T-cell (primary cell): ENCODE measurements at regions not wholly inside any gene's neighbourhood (a gene's known extent, or its start where the extent isn't known, plus 50 kb on each side); places are given as distances from the start of the nearest gene placed in this dataset.

Experiments
- ATAC-seq, 4 experiments: fragments of 200-7000 bp in 3 of 4; fragments of 150-1000 bp in 1 of 4; cut with Tn5 transposase; replicated peaks in 1 of 4; 1 replicate in 3 of 4; 2 replicates in 1 of 4; pipeline ENCODE4 v1.10.0; 2021; ENCODE audit warnings: moderate library complexity in 3 of 4, mild to moderate bottlenecking in 2 of 4, moderate number of reproducible peaks in 1 of 4
- CTCF ChIA-PET, 2 donors: fragments of 300-600 bp; sonication (Branson Sonifier 250); formaldehyde crosslinking; loops; one replicate each; lab custom pipeline; 2022; ENCODE audit warnings: antibody characterized with exemption in 2 of 2; lab: Charles Lee
- POLR2A ChIA-PET, 2 donors: fragments of 300-600 bp; sonication (Branson Sonifier 250); formaldehyde crosslinking; loops; one replicate each; lab custom pipeline; 2022; ENCODE audit warnings: antibody characterized with exemption in 2 of 2; lab: Charles Lee
- DNase-seq, 35 experiments: peaks; one replicate each; pipeline versions ENCODE4 v3.0.0 to v3.0.0-alpha.2; 2013 to 2023
- H3K27ac ChIP-seq: one replicate; pipeline ENCODE4 v1.5.1; 2013; ENCODE audit warnings: low read length
- H3K27me3 ChIP-seq, 2 experiments: replicated peaks in 1 of 2; 1 replicate in 1 of 2; 2 replicates in 1 of 2; pipeline versions ENCODE4 v1.6.1 to v1.7.0; 2013; ENCODE audit warnings: low read length in 1 of 2, mixed read lengths in 1 of 2; ENCODE audit not compliant: control insufficient read depth in 2 of 2, insufficient read depth in 2 of 2; ENCODE audit errors: extremely low read depth in 1 of 2
- H3K36me3 ChIP-seq, 2 donors: 1 replicate in 1 of 2; 2 replicates in 1 of 2; pipeline versions ENCODE4 v1.6.1 to v1.7.0; 2013; ENCODE audit warnings: low read length in 1 of 2; ENCODE audit not compliant: control insufficient read depth in 2 of 2, insufficient read depth in 1 of 2; ENCODE audit errors: extremely low read depth in 1 of 2
- H3K4me1 ChIP-seq, 2 experiments: 1 replicate in 1 of 2; 2 replicates in 1 of 2; pipeline versions ENCODE4 v1.6.1 to v1.7.0; 2013; ENCODE audit warnings: low read length in 2 of 2, mixed read lengths in 1 of 2; ENCODE audit not compliant: insufficient read depth in 2 of 2, control insufficient read depth in 1 of 2; ENCODE audit errors: extremely low read depth in 1 of 2
- H3K4me3 ChIP-seq, 2 donors: 1 replicate in 1 of 2; 2 replicates in 1 of 2; pipeline versions ENCODE4 v1.5.1 to v1.7.0; 2013; ENCODE audit warnings: mild to moderate bottlenecking in 2 of 2, low read length in 1 of 2, moderate library complexity in 1 of 2; ENCODE audit not compliant: control insufficient read depth in 1 of 2; ENCODE audit errors: extremely low read depth in 1 of 2
- H3K9me3 ChIP-seq: 2 replicates; pipeline ENCODE4 v1.7.0; 2013
- H3K27ac Mint-ChIP-seq, 2 donors: one replicate each; pipeline ENCODE4 v1.8.0; 2020 to 2021; ENCODE audit warnings: mild to moderate bottlenecking in 2 of 2, mixed read lengths in 2 of 2
- H3K27me3 Mint-ChIP-seq, 2 donors: one replicate each; pipeline ENCODE4 v1.8.0; 2021 to 2022; ENCODE audit warnings: mixed read lengths in 2 of 2
- H3K36me3 Mint-ChIP-seq: one replicate; pipeline ENCODE4 v1.8.0; 2021; ENCODE audit warnings: mixed read lengths
- H3K4me1 Mint-ChIP-seq, 3 donors: one replicate each; pipeline ENCODE4 v1.8.0; 2020 to 2022; ENCODE audit warnings: mixed read lengths in 3 of 3, mild to moderate bottlenecking in 1 of 3
- H3K4me3 Mint-ChIP-seq, 3 donors: one replicate each; pipeline ENCODE4 v1.8.0; 2020 to 2022; ENCODE audit warnings: mild to moderate bottlenecking in 3 of 3, mixed read lengths in 3 of 3, moderate library complexity in 3 of 3
- H3K9me3 Mint-ChIP-seq, 3 donors: one replicate each; pipeline ENCODE4 v1.8.0; 2020 to 2022; ENCODE audit warnings: mixed read lengths in 3 of 3
- WGBS: methylation state at CpG from one replicate; pipeline ENCODE4 v1.1.5; 2013; ENCODE audit warnings: missing lambda C conversion rate; ENCODE audit not compliant: insufficient coverage; 5-methylcytosine and 5-hydroxymethylcytosine counted together

DNA sequence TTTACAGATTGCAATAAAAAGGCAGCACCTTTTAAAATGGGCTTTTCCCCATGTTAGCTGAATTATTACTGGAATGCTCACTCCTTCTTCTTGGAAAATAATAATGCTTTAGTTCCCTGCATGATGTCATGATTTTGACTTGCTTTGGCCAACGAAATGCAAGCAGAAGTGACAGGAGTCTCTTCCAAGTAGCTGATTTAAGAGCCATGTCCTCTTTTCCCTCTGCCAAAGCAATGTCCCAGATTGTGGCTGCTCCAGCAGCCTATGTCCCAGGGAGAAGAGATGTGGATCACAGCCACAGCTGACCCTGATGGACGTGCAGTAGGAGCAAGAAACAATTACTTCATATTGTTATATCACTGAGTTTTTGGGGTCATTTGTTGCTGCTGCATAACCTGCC is 246.6 kb downstream of the HAPSTR1 start:
- Histone ChIP-seq H3K4me1 (no peaks in the 10 kb centered on the region), H3K4me3 (no peak overlapping the region), H3K27ac (no peak overlapping the region), H3K9me3 (no peaks in the 10 kb centered on the region), H3K27me3 (no peaks in the 10 kb centered on the region), H3K36me3 (no peaks in the 10 kb centered on the region)
- peaks cover 0 to 14% of the 10 kb centered on the region in 2 donors for H3K27me3 Mint-ChIP-seq
- ChIA-PET CTCF (no interaction called here), POLR2A (no interaction called here)
- H3K27ac Mint-ChIP-seq, result no peak overlapping the region
- DNase-seq (no peak), ATAC-seq (no peak)
- no peaks in the 10 kb centered on the region for H3K36me3 Mint-ChIP-seq
- no peaks in the 10 kb centered on the region for H3K4me1 Mint-ChIP-seq
- peaks cover 0 to 6% (median 0%) of the 10 kb centered on the region in 3 donors for H3K9me3 Mint-ChIP-seq
- no peak overlapping the region for H3K4me3 Mint-ChIP-seq
- WGBS, result 50% methylated on average over 1 of the region's 2 CpGs

DNA sequence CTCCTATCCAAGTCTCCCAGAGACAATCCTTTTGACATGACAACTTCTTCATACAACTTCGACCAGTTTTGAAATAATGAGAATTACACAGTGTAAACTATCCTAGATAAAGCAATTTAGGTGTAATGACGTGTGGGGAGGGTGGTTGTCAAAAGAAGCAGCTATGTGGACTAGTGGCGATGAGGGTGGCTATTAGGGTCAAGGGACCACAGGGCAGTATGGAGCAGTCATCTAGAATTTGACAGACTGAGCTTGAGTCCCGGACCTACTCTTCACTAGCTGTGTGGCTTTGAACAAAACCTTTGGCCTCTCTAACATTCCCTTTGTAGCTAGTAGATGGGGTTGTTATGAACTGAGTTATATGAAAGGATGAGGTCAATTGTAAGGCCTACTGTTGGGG is 247.1 kb downstream of the HAPSTR1 start:
- Histone ChIP-seq H3K4me1 (no peaks in the 10 kb centered on the region), H3K9me3 (no peaks in the 10 kb centered on the region), H3K36me3 (no peaks in the 10 kb centered on the region), H3K27ac (no peak overlapping the region), H3K4me3 (no peak overlapping the region), H3K27me3 (no peaks in the 10 kb centered on the region)
- 65% methylated on average over 3 of the region's 4 CpGs for WGBS
- H3K27me3 Mint-ChIP-seq, result peaks cover 0 to 13% of the 10 kb centered on the region in 2 donors
- ATAC-seq, result no peak
- no peaks in the 10 kb centered on the region for H3K36me3 Mint-ChIP-seq
- H3K4me1 Mint-ChIP-seq, result no peaks in the 10 kb centered on the region
- ChIA-PET POLR2A (no interaction called here), CTCF (no interaction called here)
- no peak for DNase-seq
- H3K27ac Mint-ChIP-seq, result no peak overlapping the region
- H3K9me3 Mint-ChIP-seq, result peaks cover 0 to 6% (median 0%) of the 10 kb centered on the region in 3 donors
- H3K4me3 Mint-ChIP-seq, result no peak overlapping the region

DNA sequence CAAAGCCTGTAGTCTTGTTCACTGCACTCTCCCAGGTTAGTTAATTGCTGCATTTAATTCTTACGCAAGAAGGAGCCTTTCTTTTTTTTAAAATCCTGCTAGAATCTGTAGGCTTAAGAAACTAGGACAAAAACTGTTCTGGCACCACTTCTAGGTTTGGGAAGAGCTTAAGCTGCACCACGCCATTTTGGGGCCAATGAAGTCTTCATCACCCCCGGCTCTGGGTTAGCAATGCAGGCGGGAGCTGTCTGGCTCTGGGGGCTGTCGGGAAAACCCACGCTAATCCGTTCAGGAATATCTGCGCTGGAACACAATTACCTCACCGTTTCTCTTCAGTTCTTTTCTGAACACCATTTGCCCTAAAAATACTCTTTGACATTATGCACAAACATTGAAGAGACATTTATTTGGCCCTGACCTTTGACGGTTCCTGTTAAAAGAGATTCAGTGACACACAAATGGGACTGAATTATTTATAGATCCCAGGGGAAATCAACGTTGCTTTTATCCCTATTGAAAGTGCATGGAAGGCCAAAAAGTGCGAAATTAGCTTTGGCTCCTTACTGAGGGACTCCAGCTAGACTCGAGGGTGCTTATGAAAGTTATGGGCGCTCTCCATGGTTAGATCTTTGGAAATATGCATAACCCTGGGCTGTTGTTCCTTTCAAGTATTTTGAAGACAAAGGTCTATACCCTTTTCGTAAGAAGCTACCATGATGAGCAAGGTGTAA is 249.2 kb downstream of the HAPSTR1 start:
- no peak overlapping the region for H3K27ac ChIP-seq
- no peaks in the 10 kb centered on the region for H3K36me3 ChIP-seq
- no peaks in the 10 kb centered on the region for H3K27me3 ChIP-seq
- H3K27me3 Mint-ChIP-seq, result peaks cover 0 to 13% of the 10 kb centered on the region in 2 donors
- WGBS, result 75% methylated on average over 13 of the region's 15 CpGs
- H3K36me3 Mint-ChIP-seq, result no peaks in the 10 kb centered on the region
- H3K9me3 ChIP-seq, result no peaks in the 10 kb centered on the region
- H3K4me1 ChIP-seq, result no peaks in the 10 kb centered on the region
- DNase-seq (no peak), ATAC-seq (no peak)
- POLR2A ChIA-PET, result interaction anchor here in 1 of 2 donors (0.5 kb wide), 1 partner anchor 78 kb away, joined by 6 read pairs; no protein-coding TSS in a partner anchor
- no peaks in the 10 kb centered on the region for H3K4me1 Mint-ChIP-seq
- H3K4me3 Mint-ChIP-seq, result no peak overlapping the region
- no peak overlapping the region for H3K4me3 ChIP-seq
- H3K9me3 Mint-ChIP-seq, result peaks cover 0 to 6% (median 0%) of the 10 kb centered on the region in 3 donors
- CTCF ChIA-PET, result no interaction called here
- H3K27ac Mint-ChIP-seq, result no peak overlapping the region

DNA sequence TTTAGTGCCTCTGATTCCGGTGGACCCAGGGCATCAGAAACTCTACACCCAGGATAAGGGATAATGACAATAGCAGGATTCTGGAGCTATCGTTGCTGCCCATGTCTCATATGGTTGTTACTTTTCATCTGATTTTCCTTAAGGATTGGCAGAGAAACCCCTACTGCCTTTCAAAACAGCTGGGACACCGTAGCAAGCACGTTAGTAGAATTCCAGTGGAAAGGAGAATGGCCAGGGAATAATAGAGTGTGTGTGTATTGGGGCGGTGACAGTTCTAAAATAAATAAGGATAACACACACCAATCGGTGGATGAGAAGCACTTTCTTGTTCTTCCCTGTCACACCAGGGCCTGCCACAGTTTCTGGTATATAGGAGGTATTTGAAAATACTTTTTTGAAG is 251.8 kb downstream of the HAPSTR1 start:
- DNase-seq, result no peak
- Histone ChIP-seq H3K36me3 (no peaks in the 10 kb centered on the region), H3K9me3 (no peaks in the 10 kb centered on the region), H3K4me3 (no peak overlapping the region), H3K27me3 (no peaks in the 10 kb centered on the region), H3K4me1 (no peaks in the 10 kb centered on the region), H3K27ac (no peak overlapping the region)
- no peaks in the 10 kb centered on the region for H3K36me3 Mint-ChIP-seq
- no peak overlapping the region for H3K4me3 Mint-ChIP-seq
- H3K9me3 Mint-ChIP-seq, result peaks cover 0 to 4% (median 0%) of the 10 kb centered on the region in 3 donors
- POLR2A ChIA-PET, result no interaction called here
- no peaks in the 10 kb centered on the region for H3K4me1 Mint-ChIP-seq
- 80% methylated on average over 1 of the region's 6 CpGs for WGBS
- H3K27ac Mint-ChIP-seq, result no peak overlapping the region
- no peak for ATAC-seq
- CTCF ChIA-PET, result no interaction called here
- peaks cover 0 to 3% of the 10 kb centered on the region in 2 donors for H3K27me3 Mint-ChIP-seq

DNA sequence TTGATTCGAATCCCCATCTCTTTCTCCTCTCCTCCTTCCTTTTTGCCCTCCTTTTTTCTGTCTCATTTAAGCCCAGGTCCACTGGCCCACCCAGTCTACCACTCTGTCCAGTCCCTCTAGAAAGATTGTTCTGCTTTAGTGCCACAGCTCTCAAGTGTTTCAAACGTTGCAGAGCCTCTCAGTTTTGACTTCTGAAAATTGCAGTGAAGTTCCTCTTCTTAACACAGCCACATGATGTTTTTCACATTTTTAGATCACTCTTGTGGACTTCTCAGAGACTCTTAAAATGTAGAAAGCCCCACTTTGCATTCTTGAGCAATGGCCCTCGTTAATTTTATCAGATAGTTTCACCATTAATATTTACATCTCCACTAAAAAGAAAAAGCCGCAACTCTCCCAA is 253.1 kb downstream of the HAPSTR1 start:
- Histone ChIP-seq H3K4me1 (no peaks in the 10 kb centered on the region), H3K9me3 (no peaks in the 10 kb centered on the region), H3K27ac (no peak overlapping the region), H3K4me3 (no peak overlapping the region), H3K36me3 (no peaks in the 10 kb centered on the region), H3K27me3 (no peaks in the 10 kb centered on the region)
- Mint-ChIP-seq H3K27ac (no peak overlapping the region), H3K9me3 (peaks cover 9 to 13% (median 9%) of the 10 kb centered on the region in 3 donors), H3K4me3 (no peak overlapping the region), H3K4me1 (no peaks in the 10 kb centered on the region), H3K27me3 (no peaks in the 10 kb centered on the region), H3K36me3 (no peaks in the 10 kb centered on the region)
- ChIA-PET POLR2A (no interaction called here), CTCF (no interaction called here)
- 0% methylated on average over 1 of the region's 4 CpGs for WGBS
- DNase-seq, result no peak
- ATAC-seq, result no peak

DNA sequence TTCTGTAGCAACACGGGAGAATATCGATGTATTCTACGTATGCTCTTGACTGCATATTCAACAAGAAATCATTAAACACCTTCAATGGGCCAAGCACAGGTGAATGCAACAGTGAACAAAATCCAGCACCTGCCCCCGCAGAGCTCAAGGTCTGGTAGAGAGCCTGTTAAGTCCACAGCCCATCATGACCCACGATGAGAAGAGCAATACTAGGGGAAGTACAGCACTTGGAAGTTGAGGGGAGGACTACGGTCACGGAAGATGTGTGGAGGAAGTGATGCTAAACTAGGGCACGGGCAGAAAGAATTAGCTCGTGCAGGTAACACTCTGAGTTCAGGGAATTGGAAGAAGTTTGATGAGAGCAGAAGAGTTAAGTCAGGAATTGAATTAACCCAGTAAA is 253.6 kb downstream of the HAPSTR1 start:
- H3K4me1 ChIP-seq, result no peaks in the 10 kb centered on the region
- H3K9me3 ChIP-seq, result no peaks in the 10 kb centered on the region
- Mint-ChIP-seq H3K36me3 (no peaks in the 10 kb centered on the region), H3K27ac (no peak overlapping the region), H3K4me3 (no peak overlapping the region), H3K9me3 (peaks cover 10 to 14% (median 14%) of the 10 kb centered on the region in 3 donors), H3K27me3 (no peaks in the 10 kb centered on the region), H3K4me1 (no peaks in the 10 kb centered on the region)
- DNase-seq (no peak), ATAC-seq (no peak)
- CTCF ChIA-PET, result no interaction called here
- 35% methylated on average over 7 of the region's 9 CpGs for WGBS
- no peak overlapping the region for H3K4me3 ChIP-seq
- no peaks in the 10 kb centered on the region for H3K36me3 ChIP-seq
- POLR2A ChIA-PET, result no interaction called here
- H3K27ac ChIP-seq, result no peak overlapping the region
- no peaks in the 10 kb centered on the region for H3K27me3 ChIP-seq
